GM12872 (cell line): ENCODE measurements at regions not wholly inside any gene's neighbourhood (a gene's known extent, or its start where the extent isn't known, plus 50 kb on each side); places are given as distances from the start of the nearest gene placed in this dataset.

Experiments used
- TF ChIP-seq, protein P1 (sequence below): IDR thresholded peaks from 3 replicates; pipeline ENCODE4 v1.5.1; 2011; ENCODE audit warnings: low read depth, mild to moderate bottlenecking, low read length, moderate library complexity; ENCODE audit not compliant: insufficient read depth

DNA sequence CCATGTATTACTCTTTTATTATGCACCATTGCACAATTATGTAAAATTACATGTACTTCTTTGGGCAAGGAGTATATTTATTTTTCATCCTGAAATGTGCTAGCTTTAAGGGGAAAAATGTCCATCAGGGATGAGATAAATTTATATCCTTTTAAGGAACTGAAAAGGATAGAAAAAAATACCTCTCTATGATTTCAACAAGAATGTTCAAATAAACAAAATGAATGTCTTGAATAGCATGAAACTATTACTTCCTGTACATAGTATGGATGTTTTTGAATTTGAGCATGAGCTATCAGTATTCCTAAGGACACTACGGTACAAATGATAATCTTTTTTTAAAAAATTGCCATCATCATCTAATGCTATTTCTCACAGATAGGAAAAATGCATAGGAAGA lies 1611.9 kb upstream of the ZEB2 start:
- TF ChIP-seq, protein P1, sequence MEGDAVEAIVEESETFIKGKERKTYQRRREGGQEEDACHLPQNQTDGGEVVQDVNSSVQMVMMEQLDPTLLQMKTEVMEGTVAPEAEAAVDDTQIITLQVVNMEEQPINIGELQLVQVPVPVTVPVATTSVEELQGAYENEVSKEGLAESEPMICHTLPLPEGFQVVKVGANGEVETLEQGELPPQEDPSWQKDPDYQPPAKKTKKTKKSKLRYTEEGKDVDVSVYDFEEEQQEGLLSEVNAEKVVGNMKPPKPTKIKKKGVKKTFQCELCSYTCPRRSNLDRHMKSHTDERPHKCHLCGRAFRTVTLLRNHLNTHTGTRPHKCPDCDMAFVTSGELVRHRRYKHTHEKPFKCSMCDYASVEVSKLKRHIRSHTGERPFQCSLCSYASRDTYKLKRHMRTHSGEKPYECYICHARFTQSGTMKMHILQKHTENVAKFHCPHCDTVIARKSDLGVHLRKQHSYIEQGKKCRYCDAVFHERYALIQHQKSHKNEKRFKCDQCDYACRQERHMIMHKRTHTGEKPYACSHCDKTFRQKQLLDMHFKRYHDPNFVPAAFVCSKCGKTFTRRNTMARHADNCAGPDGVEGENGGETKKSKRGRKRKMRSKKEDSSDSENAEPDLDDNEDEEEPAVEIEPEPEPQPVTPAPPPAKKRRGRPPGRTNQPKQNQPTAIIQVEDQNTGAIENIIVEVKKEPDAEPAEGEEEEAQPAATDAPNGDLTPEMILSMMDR, result no peak

DNA sequence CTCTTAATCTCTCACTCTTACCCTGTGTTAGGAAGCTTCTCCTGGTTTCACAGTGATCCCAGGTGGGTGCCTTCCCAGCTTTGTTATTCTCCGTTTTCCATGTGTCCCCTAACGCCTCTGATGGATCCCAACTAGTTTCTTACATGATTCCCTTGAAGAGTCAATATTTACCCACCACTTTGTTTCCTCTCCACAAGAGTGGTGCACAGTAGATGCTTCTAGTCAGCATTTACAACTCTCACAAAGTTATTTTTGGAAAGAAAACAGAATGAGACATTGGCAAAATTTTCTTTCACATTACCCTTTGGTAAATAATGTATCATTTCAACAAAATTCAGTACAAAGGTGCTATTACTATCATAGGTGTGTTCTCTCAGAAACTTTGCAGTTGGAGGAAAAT lies 1611.1 kb upstream of the ZEB2 start:
- TF ChIP-seq, protein P1, result no peak

DNA sequence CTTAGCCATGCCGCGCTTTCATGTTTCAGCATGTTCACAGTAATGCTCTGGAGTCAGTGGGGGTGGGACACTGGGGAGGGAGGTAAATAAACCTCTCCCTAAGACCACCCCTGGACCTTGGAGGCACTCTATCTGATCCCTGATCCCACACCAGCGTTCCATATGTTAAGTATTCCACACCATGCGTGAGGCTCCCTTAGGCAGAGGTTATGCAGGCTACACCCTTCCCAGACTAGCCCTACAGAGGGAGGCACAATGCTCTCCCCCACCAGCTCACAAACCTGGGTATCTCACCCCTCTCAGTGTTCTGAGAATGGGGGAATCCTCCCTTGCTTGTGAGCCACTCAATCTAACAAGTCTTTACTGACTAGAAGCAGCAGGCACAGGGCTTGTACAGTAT lies 1610.4 kb upstream of the ZEB2 start:
- TF ChIP-seq, protein P1, result no peak

DNA sequence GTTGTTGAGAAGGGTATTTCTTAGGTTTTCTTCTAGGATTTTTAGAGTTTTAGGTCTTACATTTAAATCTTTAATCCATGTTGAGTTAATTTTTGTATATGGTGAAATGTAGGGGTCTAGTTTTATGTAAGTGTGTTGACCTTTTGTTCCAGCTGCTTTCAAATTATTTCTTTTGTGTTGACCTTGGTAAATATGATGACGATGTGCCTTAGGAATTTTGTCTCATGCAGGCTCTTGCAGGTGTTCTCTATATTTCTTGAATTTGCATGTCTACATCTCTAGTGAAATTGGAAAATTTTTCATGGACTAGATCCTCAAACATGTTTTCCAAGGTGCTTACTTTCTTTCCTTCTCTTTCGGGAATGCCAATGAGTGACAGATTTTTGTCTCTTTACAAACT lies 1609.3 kb upstream of the ZEB2 start:
- TF ChIP-seq, protein P1, result no peak

DNA sequence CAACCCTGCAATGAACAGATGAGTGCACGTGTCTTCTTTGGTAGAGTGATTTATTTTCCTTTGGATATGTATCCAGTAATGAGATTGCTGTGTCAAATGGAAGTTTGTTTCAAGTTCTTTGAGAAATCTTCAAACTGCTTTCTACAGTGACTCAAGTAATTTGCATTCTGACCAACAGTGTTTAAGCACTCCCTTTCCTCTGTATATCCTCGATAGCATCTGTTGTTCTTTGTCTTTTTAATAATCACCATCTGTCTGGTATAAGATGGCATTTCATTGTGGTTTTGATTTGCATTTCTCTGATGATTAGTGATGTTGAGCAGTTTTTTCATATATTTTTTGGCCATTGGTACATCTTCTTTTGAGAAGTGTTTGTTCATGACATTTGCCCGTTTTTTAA lies 1608.3 kb upstream of the ZEB2 start:
- TF ChIP-seq, protein P1, result no peak

DNA sequence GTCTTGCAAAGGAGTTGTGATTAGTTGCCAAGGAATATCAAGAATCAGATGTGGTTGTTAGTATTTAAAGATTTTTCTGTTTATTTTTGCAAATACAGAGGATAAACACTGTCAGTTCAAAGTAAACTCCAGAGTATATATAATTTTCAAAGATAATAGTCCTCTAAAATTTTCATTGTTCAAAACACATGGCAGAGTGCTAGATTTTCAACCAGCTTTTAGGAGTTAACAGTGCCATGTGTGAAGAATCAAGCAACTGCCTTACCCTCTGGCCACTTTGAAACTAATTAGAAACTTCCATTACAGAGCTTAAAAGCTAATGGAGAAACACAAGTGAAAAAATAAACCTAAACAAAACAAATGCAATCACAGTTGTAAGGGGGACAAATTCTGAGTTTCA lies 1605.6 kb upstream of the ZEB2 start:
- TF ChIP-seq, protein P1, result no peak

DNA sequence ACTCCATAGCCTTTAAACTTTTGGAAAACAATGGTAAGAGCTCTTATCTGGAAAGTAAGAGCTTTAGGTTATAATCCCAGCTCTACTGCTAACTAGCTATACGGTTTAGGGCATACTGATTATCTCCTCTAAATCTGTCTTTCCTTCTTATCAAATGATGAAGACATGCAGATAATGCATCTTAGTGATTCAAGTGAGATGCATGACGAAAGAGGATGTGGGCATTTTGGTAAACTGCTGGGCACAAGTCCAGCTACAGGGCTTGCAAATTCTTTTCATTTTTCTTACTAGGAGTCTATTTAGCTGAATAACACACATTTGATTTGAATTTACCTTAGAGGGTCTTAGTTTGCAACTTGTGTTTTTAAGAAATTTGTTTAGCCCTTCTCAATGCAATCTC lies 1604.8 kb upstream of the ZEB2 start:
- TF ChIP-seq, protein P1, result no peak

DNA sequence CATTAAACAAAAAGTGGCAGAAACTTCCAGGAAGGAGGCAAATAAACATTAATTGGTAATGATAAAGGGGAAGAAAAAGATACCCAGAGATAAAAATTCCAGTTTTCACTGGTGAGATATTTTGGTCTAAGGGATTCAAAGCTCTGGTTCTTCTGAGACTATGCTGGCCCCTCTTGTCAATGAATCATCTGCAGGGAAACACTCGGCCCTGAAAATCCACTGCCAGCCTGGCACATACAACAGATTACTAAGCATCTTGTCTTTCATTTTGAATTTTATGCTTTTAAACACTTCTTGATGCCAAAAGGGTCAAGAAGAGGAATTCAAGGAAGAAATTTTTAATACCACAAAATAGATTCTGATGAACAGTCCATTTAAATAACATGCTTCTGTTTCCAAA lies 1603.8 kb upstream of the ZEB2 start:
- TF ChIP-seq, protein P1, result no peak
